Hepatocyte (in vitro differentiated cells): ENCODE measurements at regions not wholly inside any gene's neighbourhood (a gene's known extent, or its start where the extent isn't known, plus 50 kb on each side); places are given as distances from the start of the nearest gene placed in this dataset.

Source experiments
- DNase-seq: peaks from one replicate; pipeline ENCODE4 v3.0.0-alpha.2; 2016; ENCODE audit warnings: low spot score
- H2AFZ ChIP-seq: fragments of 200-600 bp; sonication (generic); 2 replicates; pipeline ENCODE4 v1.6.0; 2016; ENCODE audit warnings: antibody characterized with exemption, mild to moderate bottlenecking
- H3K27ac ChIP-seq: fragments of 200-600 bp; sonication (generic); 2 replicates; pipeline ENCODE4 v1.5.1; 2016; ENCODE audit warnings: mild to moderate bottlenecking
- H3K27me3 ChIP-seq: fragments of 200-600 bp; sonication (generic); 2 replicates; pipeline ENCODE4 v1.6.1; 2016
- H3K36me3 ChIP-seq: fragments of 200-600 bp; sonication (generic); replicated peaks from 2 replicates; pipeline ENCODE4 v1.5.1; 2016; ENCODE audit warnings: low read depth; ENCODE audit not compliant: insufficient read depth
- H3K4me1 ChIP-seq: fragments of 200-600 bp; sonication (generic); 2 replicates; pipeline ENCODE4 v1.5.1; 2016; ENCODE audit warnings: mild to moderate bottlenecking, moderate library complexity; ENCODE audit not compliant: insufficient read depth
- H3K4me2 ChIP-seq: fragments of 200-600 bp; sonication (generic); 2 replicates; pipeline ENCODE4 v1.6.0; 2016
- H3K4me3 ChIP-seq: fragments of 200-600 bp; sonication (generic); 2 replicates; pipeline ENCODE4 v1.5.1; 2016; ENCODE audit warnings: mild to moderate bottlenecking
- H3K79me2 ChIP-seq: fragments of 200-600 bp; sonication (generic); 2 replicates; pipeline ENCODE4 v1.6.0; 2017; ENCODE audit warnings: mild to moderate bottlenecking
- H3K9me2 ChIP-seq: fragments of 200-600 bp; sonication (generic); replicated peaks from 2 replicates; pipeline ENCODE4 v1.6.0; 2017; ENCODE audit warnings: mild to moderate bottlenecking; ENCODE audit not compliant: insufficient read depth
- H3K9me3 ChIP-seq: fragments of 200-600 bp; sonication (generic); 2 replicates; pipeline ENCODE4 v1.5.1; 2016; ENCODE audit warnings: low read depth, mild to moderate bottlenecking
- H4K20me1 ChIP-seq: fragments of 200-600 bp; sonication (generic); 2 replicates; pipeline ENCODE4 v1.6.0; 2016; ENCODE audit warnings: mild to moderate bottlenecking; ENCODE audit not compliant: insufficient read depth, poor library complexity, severe bottlenecking
- EZH2 ChIP-seq: fragments of 200-600 bp; sonication (generic); IDR thresholded peaks from 2 replicates; pipeline ENCODE4 v1.6.1; 2016; ENCODE audit warnings: antibody characterized with exemption, mild to moderate bottlenecking, borderline replicate concordance
- EZH2phosphoT487 ChIP-seq: fragments of 200-600 bp; sonication (generic); IDR thresholded peaks from one replicate; pipeline ENCODE4 v1.6.1; 2018; ENCODE audit warnings: antibody characterized with exemption, mild to moderate bottlenecking, low read depth, moderate library complexity; ENCODE audit not compliant: unreplicated experiment, severe bottlenecking
- WGBS: methylation state at CpG from one replicate; pipeline ENCODE4 v1.1.6; 2016; ENCODE audit warnings: low lambda C conversion rate; ENCODE audit errors: missing lambda C conversion rate; 5-methylcytosine and 5-hydroxymethylcytosine counted together
- TF ChIP-seq, protein P1 (sequence below): fragments of 200-600 bp; sonication (generic); IDR thresholded peaks from 2 replicates; pipeline ENCODE4 v1.5.1; 2016; ENCODE audit warnings: antibody characterized with exemption, mild to moderate bottlenecking; ENCODE audit not compliant: poor library complexity

DNA sequence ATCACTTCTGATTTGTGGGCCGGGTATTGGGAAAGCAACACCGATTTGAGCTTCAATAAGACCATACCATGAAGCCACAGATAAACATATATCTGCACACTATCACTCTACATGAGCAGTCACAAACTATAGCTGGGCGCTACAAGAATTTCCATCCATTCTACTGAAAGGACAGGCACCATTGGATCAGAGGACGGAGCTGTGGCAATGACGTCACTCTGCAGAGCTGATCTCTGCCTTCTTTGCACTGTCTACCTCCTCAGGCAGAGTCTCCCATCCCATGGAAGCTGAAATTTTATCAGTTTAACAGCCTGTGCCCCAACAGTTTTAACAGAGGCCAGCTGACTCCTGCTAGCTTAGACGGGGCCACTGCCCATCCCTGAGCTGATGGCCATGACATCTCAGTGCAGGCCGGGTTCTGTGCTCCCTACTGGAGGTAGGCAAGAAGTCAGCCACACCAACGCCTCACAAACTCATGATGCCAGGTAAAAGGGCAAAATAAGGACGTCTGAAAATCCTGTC lies 389.6 kb upstream of the SALL3 start:
- TF ChIP-seq EZH2 (no peak), EZH2phosphoT487 (no peak)
- TF ChIP-seq, protein P1, sequence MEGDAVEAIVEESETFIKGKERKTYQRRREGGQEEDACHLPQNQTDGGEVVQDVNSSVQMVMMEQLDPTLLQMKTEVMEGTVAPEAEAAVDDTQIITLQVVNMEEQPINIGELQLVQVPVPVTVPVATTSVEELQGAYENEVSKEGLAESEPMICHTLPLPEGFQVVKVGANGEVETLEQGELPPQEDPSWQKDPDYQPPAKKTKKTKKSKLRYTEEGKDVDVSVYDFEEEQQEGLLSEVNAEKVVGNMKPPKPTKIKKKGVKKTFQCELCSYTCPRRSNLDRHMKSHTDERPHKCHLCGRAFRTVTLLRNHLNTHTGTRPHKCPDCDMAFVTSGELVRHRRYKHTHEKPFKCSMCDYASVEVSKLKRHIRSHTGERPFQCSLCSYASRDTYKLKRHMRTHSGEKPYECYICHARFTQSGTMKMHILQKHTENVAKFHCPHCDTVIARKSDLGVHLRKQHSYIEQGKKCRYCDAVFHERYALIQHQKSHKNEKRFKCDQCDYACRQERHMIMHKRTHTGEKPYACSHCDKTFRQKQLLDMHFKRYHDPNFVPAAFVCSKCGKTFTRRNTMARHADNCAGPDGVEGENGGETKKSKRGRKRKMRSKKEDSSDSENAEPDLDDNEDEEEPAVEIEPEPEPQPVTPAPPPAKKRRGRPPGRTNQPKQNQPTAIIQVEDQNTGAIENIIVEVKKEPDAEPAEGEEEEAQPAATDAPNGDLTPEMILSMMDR, result no peak
- H3K36me3 ChIP-seq, result no peaks in the 10 kb centered on the region
- H2AFZ ChIP-seq, result no peak overlapping the region
- WGBS, result 81% methylated on average over 9 of the region's 9 CpGs
- no peaks in the 10 kb centered on the region for H3K27me3 ChIP-seq
- H3K4me1 ChIP-seq, result no peaks in the 10 kb centered on the region
- no peaks in the 10 kb centered on the region for H3K9me2 ChIP-seq
- DNase-seq, result no peak
- no peaks in the 10 kb centered on the region for H3K79me2 ChIP-seq
- H3K27ac ChIP-seq, result no peak overlapping the region
- no peaks in the 10 kb centered on the region for H4K20me1 ChIP-seq
- no peak overlapping the region for H3K4me3 ChIP-seq
- H3K9me3 ChIP-seq, result no peaks in the 10 kb centered on the region
- no peak overlapping the region for H3K4me2 ChIP-seq

DNA sequence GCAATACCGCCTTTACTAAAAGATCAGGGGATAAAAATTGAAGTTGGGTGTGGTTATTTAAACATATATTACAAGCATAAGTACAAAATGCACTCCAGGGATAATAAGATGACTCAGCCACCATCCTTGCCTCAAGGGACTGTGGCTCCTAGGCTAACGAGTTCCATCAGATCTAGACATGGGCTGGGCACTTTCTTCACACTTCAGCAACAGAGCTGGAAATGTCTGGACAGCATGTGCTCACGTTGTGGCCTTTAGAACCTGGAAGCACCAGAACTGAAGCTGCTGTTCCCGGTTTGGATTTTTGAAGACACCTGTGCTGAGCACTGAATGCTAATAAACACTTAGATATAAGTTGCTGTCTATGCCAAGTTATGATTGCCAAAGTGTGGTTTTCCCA lies 384.2 kb upstream of the SALL3 start:
- TF ChIP-seq EZH2, result no peak
- TF ChIP-seq EZH2phosphoT487, result no peak
- TF ChIP-seq, protein P1, result no peak
- no peaks in the 10 kb centered on the region for H3K36me3 ChIP-seq
- H3K79me2 ChIP-seq, result no peaks in the 10 kb centered on the region
- H3K4me2 ChIP-seq, result no peak overlapping the region
- no peak for DNase-seq
- H3K4me1 ChIP-seq, result no peaks in the 10 kb centered on the region
- no peaks in the 10 kb centered on the region for H3K9me3 ChIP-seq
- H2AFZ ChIP-seq, result no peak overlapping the region
- no peak overlapping the region for H3K4me3 ChIP-seq
- no peak overlapping the region for H3K27ac ChIP-seq
- 89% methylated on average over 4 of the region's 4 CpGs for WGBS
- H3K9me2 ChIP-seq, result no peaks in the 10 kb centered on the region
- no peaks in the 10 kb centered on the region for H4K20me1 ChIP-seq
- H3K27me3 ChIP-seq, result no peaks in the 10 kb centered on the region

DNA sequence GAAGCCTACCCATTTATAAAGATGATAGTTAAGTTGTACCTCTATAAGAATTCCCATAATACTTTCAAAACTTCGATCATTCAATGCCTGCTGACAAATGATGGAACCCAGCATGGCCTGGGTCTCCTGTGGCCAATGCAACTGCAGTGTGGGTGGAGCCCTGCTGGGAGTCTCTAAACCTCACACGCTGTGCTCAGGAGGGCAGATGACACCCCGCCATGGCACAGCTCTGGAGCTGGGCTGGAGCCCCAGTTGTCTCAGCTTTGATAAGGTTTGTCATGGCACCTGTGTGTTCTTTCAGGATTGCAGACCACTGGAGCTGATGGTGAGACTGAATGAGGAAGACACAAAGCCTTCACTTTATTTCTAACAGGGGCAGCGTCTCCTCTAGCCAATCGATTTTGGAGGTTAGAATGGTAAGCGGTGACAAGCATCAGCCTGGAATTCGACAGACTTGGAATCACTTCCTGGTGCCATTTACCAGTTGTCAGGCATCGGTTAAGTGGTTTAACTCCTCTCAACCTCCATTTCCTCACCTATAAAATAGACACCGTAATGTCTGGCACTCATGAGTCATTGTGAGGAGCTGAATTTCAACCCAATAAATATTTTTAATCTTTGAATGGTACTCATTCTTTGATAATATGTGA lies 383.6 kb upstream of the SALL3 start:
- WGBS, result 76% methylated on average over 9 of the region's 9 CpGs

More for the DNA sequence above, 383.6 kb upstream of the SALL3 start:
- DNase-seq, result no peak
- Histone ChIP-seq H3K9me2 (no peaks in the 10 kb centered on the region), H3K4me1 (no peaks in the 10 kb centered on the region), H3K9me3 (no peaks in the 10 kb centered on the region), H3K4me3 (no peak overlapping the region), H3K27ac (no peak overlapping the region), H3K79me2 (no peaks in the 10 kb centered on the region), H4K20me1 (no peaks in the 10 kb centered on the region), H3K4me2 (no peak overlapping the region), H3K27me3 (no peaks in the 10 kb centered on the region), H3K36me3 (no peaks in the 10 kb centered on the region), H2AFZ (no peak overlapping the region)
- TF ChIP-seq EZH2phosphoT487 (no peak), EZH2 (no peak)
- TF ChIP-seq, protein P1, result no peak
